ENCODE measurements at regions not wholly inside any gene's neighbourhood (a gene's known extent, or its start where the extent isn't known, plus 50 kb on each side); places are given as distances from the start of the nearest gene placed in this dataset.

GRCh38 chr7:111647881-111648280 is 85.6 kb upstream of the IMMP2L start:
- Histone ChIP-seq H3T11ph (ENCODE audit: low read length) (no peak overlapping the region), H3K27me3 (ENCODE audit: insufficient read depth, low read length) (no peaks in the 10 kb centered on the region), H3K4me2 (ENCODE audit: insufficient read depth, insufficient read length, low read length) (no peak overlapping the region), H4K5ac (ENCODE audit: insufficient read length, low read depth, low read length) (no peak overlapping the region), H3K4ac (ENCODE audit: low read depth, low read length) (no peak overlapping the region), H3K9ac (ENCODE audit: extremely low read depth, insufficient read length, low read length) (no peak overlapping the region), H2BK15ac (ENCODE audit: low read depth, low read length) (no peak overlapping the region), H3K79me1 (ENCODE audit: insufficient read depth, low read depth, low read length, poor library complexity, severe bottlenecking) (no peaks in the 10 kb centered on the region), H2BK20ac (ENCODE audit: low read depth, low read length, poor library complexity, severe bottlenecking) (no peak overlapping the region), H3K4me1 (ENCODE audit: insufficient read depth, low read length) (no peaks in the 10 kb centered on the region), H3K79me2 (ENCODE audit: insufficient read depth, low read length) (no peaks in the 10 kb centered on the region), H3K56ac (ENCODE audit: insufficient read length, low read depth, low read length) (no peak overlapping the region), H3K23me2 (ENCODE audit: insufficient read length, low read depth, low read length, poor library complexity, severe bottlenecking) (no peaks in the 10 kb centered on the region), H3K27ac (ENCODE audit: insufficient read length, low read depth, low read length) (no peak overlapping the region), H4K20me1 (ENCODE audit: control insufficient read depth, insufficient read depth, insufficient read length) (no peaks in the 10 kb centered on the region), H2AFZ (ENCODE audit: low read length) (no peak overlapping the region), H3K18ac (ENCODE audit: insufficient read length, low read depth, low read length) (no peak overlapping the region), H4K91ac (ENCODE audit: insufficient read length, low read depth, low read length) (no peak overlapping the region), H2BK5ac (ENCODE audit: insufficient read length, low read length) (no peak overlapping the region), H3K23ac (ENCODE audit: insufficient read length, low read depth, low read length) (no peak overlapping the region), H2BK12ac (ENCODE audit: insufficient read length, low read depth, low read length) (no peak overlapping the region), H2BK120ac (ENCODE audit: low read depth, low read length, poor library complexity, severe bottlenecking) (no peak overlapping the region), H4K8ac (replicated peaks; ENCODE audit: insufficient read length, low read depth, low read length) (no peak overlapping the region), H3K14ac (ENCODE audit: insufficient read depth, low read length) (no peak overlapping the region), H3K9me3 (ENCODE audit: control insufficient read depth, low read depth, low read length) (peaks cover 6% of the 10 kb centered on the region), H2AK5ac (ENCODE audit: insufficient read length, low read length) (no peak overlapping the region)
- DNase-seq: no peak
- Mint-ChIP-seq H3K27me3 (ENCODE audit: low read depth) (peaks cover 6% of the 10 kb centered on the region), H3K4me1 (peaks cover 0 to 11% of the 10 kb centered on the region in 2 experiments; a peak in 2 of 4 replicates), H3K27ac (no peak overlapping the region), H3K36me3 (ENCODE audit: insufficient read depth in 1 of 3, low read depth in 3 of 3) (peaks cover 9 to 14% (median 13%) of the 10 kb centered on the region in 3 experiments), H3K9me3 (peaks cover 15 to 34% of the 10 kb centered on the region in 2 experiments), H3K4me3 (no peak overlapping the region)
- TF ChIP-seq, protein P1, sequence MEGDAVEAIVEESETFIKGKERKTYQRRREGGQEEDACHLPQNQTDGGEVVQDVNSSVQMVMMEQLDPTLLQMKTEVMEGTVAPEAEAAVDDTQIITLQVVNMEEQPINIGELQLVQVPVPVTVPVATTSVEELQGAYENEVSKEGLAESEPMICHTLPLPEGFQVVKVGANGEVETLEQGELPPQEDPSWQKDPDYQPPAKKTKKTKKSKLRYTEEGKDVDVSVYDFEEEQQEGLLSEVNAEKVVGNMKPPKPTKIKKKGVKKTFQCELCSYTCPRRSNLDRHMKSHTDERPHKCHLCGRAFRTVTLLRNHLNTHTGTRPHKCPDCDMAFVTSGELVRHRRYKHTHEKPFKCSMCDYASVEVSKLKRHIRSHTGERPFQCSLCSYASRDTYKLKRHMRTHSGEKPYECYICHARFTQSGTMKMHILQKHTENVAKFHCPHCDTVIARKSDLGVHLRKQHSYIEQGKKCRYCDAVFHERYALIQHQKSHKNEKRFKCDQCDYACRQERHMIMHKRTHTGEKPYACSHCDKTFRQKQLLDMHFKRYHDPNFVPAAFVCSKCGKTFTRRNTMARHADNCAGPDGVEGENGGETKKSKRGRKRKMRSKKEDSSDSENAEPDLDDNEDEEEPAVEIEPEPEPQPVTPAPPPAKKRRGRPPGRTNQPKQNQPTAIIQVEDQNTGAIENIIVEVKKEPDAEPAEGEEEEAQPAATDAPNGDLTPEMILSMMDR (conservative IDR thresholded peaks at IDR 0.05): no peak
- WGBS (ENCODE audit: extremely low coverage, insufficient read length, low lambda C conversion rate): no CpG with 5 or more reads among the region's 4 CpGs
